SK-N-SH (cell line): ENCODE measurements at regions not wholly inside any gene's neighbourhood (a gene's known extent, or its start where the extent isn't known, plus 50 kb on each side); places are given as distances from the start of the nearest gene placed in this dataset.

Experiments used
- POLR2AphosphoS5 ChIP-seq: IDR thresholded peaks from 2 replicates; pipeline ENCODE4 v1.6.1; 2012; ENCODE audit warnings: low read depth, low read length
- RCOR1 ChIP-seq: fragments of 150-350 bp; IDR thresholded peaks from 2 replicates; pipeline ENCODE4 v1.6.1; 2017; ENCODE audit warnings: antibody characterized with exemption, low read length
- TEAD4 ChIP-seq: IDR thresholded peaks from 2 replicates; pipeline ENCODE4 v1.4.0; 2012; ENCODE audit warnings: mild to moderate bottlenecking, borderline replicate concordance; ENCODE audit not compliant: insufficient read depth
- TF ChIP-seq, protein P1 (sequence below): fragments of 200-600 bp; sonication (generic); IDR thresholded peaks from 2 replicates; pipeline ENCODE4 v1.6.1; 2017; ENCODE audit warnings: antibody characterized with exemption, mild to moderate bottlenecking, moderate library complexity

DNA sequence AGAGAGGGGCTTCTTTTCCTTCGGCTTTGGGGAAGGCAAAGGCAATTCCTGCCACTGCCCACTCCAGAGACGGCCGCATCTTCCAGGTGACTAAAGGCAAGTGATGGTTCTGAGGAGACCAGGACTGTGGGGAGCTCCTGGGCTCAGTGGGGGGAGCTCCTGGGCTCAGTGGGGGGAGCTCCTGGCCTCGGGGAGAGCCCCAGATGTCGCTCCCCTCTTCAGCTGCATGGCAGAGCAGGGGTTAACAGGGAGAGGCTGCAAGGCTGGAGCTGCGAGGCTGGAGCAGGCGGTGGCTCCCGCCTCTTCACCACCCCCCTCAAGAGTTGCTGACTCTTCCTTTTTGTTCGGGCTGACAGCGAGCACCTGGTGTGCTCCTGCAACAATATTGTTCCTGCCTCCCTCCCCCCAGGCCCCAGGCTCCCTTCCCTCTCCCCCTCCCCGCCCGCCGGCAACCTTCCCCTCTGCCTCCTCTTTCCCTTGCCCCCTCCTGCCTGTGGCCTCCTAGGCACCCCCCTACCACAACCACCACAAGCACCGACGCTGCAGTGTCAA, 56.3 kb upstream of the LBX1 start:
- TF ChIP-seq, protein P1, sequence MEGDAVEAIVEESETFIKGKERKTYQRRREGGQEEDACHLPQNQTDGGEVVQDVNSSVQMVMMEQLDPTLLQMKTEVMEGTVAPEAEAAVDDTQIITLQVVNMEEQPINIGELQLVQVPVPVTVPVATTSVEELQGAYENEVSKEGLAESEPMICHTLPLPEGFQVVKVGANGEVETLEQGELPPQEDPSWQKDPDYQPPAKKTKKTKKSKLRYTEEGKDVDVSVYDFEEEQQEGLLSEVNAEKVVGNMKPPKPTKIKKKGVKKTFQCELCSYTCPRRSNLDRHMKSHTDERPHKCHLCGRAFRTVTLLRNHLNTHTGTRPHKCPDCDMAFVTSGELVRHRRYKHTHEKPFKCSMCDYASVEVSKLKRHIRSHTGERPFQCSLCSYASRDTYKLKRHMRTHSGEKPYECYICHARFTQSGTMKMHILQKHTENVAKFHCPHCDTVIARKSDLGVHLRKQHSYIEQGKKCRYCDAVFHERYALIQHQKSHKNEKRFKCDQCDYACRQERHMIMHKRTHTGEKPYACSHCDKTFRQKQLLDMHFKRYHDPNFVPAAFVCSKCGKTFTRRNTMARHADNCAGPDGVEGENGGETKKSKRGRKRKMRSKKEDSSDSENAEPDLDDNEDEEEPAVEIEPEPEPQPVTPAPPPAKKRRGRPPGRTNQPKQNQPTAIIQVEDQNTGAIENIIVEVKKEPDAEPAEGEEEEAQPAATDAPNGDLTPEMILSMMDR = no peak
- TF ChIP-seq TEAD4 (no peak), RCOR1 (no peak), POLR2AphosphoS5 (no peak)
